Right lobe of liver (tissue), 4 donors: ENCODE measurements at regions not wholly inside any gene's neighbourhood (a gene's known extent, or its start where the extent isn't known, plus 50 kb on each side); places are given as distances from the start of the nearest gene placed in this dataset.

Experiments
- POLR2A ChIP-seq: fragments of 450-650 bp; IDR thresholded peaks from one replicate; pipeline ENCODE4 v1.6.1; 2017; ENCODE audit warnings: antibody characterized with exemption, mild to moderate bottlenecking
- TF ChIP-seq, protein P1 (sequence below), 4 donors: fragments of 200-600 bp in 3 of 4; fragments of 450-650 bp in 1 of 4; IDR thresholded peaks; one replicate each; pipeline versions ENCODE4 v1.5.1 to v1.8.0; 2016 to 2022; ENCODE audit warnings: antibody characterized with exemption in 4 of 4, mild to moderate bottlenecking in 2 of 4
- donor health status: DM: no; HTN: no; CAD: no.
- donor health status: DM: no; HTN: no; CAD: no.
- donor health status: DM: no; HTN: yes; CAD: no.

DNA sequence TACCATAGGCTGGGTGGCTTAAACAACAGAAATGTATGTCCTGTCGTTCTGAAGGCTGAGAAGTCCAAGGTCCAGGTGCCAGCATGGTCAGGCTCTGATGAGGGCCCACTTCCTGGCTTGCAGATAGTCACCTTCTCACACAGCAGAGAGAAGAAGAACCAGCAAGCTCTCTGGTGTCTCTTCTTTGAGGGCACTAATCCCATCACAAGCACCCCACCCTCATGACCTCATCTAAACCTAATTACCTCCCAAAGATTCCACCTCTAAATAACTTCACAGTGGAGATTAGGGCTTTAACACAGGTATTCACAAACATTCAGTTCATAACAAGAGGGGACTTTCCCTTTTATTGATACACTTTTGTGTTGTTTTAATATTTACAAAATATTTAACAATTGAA, 61.1 kb downstream of the RIN2 start:
- TF ChIP-seq, protein P1, sequence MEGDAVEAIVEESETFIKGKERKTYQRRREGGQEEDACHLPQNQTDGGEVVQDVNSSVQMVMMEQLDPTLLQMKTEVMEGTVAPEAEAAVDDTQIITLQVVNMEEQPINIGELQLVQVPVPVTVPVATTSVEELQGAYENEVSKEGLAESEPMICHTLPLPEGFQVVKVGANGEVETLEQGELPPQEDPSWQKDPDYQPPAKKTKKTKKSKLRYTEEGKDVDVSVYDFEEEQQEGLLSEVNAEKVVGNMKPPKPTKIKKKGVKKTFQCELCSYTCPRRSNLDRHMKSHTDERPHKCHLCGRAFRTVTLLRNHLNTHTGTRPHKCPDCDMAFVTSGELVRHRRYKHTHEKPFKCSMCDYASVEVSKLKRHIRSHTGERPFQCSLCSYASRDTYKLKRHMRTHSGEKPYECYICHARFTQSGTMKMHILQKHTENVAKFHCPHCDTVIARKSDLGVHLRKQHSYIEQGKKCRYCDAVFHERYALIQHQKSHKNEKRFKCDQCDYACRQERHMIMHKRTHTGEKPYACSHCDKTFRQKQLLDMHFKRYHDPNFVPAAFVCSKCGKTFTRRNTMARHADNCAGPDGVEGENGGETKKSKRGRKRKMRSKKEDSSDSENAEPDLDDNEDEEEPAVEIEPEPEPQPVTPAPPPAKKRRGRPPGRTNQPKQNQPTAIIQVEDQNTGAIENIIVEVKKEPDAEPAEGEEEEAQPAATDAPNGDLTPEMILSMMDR (IDR thresholded peaks at IDR 0.05), result no peak
- TF ChIP-seq POLR2A, result no peak
